NCI-H748 (cell line): ENCODE measurements at regions not wholly inside any gene's neighbourhood (a gene's known extent, or its start where the extent isn't known, plus 50 kb on each side); places are given as distances from the start of the nearest gene placed in this dataset.

Source experiments
- DNase-seq: peaks from one replicate; lab custom pipeline; 2025; ENCODE audit not compliant: unreplicated experiment; lab: John Stamatoyannopoulos, UW

- no peak for DNase-seq
Observed at GRCh38 chr1:199396456-199396855, 631.1 kb upstream of the NR5A2 start.

- DNase-seq: no peak
Observed at GRCh38 chr1:199399996-199400724, 627.4 kb upstream of the NR5A2 start.

- DNase-seq: no peak
Observed at GRCh38 chr1:199403531-199404116, 623.9 kb upstream of the NR5A2 start.

GRCh38 chr1:199404191-199404590 lies 623.3 kb upstream of the NR5A2 start:
- DNase-seq: no peak

GRCh38 chr1:199404976-199405375 lies 622.5 kb upstream of the NR5A2 start:
- no peak for DNase-seq

GRCh38 chr1:199405634-199406196 lies 621.8 kb upstream of the NR5A2 start:
- DNase-seq: no peak

- DNase-seq: no peak
Observed at GRCh38 chr1:199410462-199410861, 617.0 kb upstream of the NR5A2 start.

- DNase-seq: no peak
Observed at GRCh38 chr1:199411506-199411905, 616.0 kb upstream of the NR5A2 start.

GRCh38 chr1:199422206-199422605 lies 605.3 kb upstream of the NR5A2 start:
- no peak for DNase-seq

GRCh38 chr1:199447906-199448305 lies 579.6 kb upstream of the NR5A2 start:
- no peak for DNase-seq

- no peak for DNase-seq
Observed at GRCh38 chr1:199448646-199449045, 578.9 kb upstream of the NR5A2 start.

GRCh38 chr1:199449221-199449620 lies 578.3 kb upstream of the NR5A2 start:
- DNase-seq: no peak

- DNase-seq: no peak
Observed at GRCh38 chr1:199449681-199450080, 577.8 kb upstream of the NR5A2 start.

- no peak for DNase-seq
Observed at GRCh38 chr1:199452627-199453026, 574.9 kb upstream of the NR5A2 start.

GRCh38 chr1:199453723-199454122 lies 573.8 kb upstream of the NR5A2 start:
- DNase-seq: no peak

- DNase-seq: no peak
Observed at GRCh38 chr1:199460933-199461332, 566.6 kb upstream of the NR5A2 start.

GRCh38 chr1:199463521-199464127 lies 563.9 kb upstream of the NR5A2 start:
- DNase-seq: peak; percentile 56

GRCh38 chr1:199466961-199467360 lies 560.5 kb upstream of the NR5A2 start:
- DNase-seq: no peak

- no peak for DNase-seq
Observed at GRCh38 chr1:199472018-199472417, 555.5 kb upstream of the NR5A2 start.

GRCh38 chr1:199472978-199473377 lies 554.5 kb upstream of the NR5A2 start:
- DNase-seq: no peak

GRCh38 chr1:199474738-199475137 lies 552.8 kb upstream of the NR5A2 start:
- DNase-seq: no peak

GRCh38 chr1:199482426-199482825 lies 545.1 kb upstream of the NR5A2 start:
- no peak for DNase-seq
